GM18499 (cell line): ENCODE measurements at regions not wholly inside any gene's neighbourhood (a gene's known extent, or its start where the extent isn't known, plus 50 kb on each side); places are given as distances from the start of the nearest gene placed in this dataset.
"Not testable (repeated sequence)": the region's sequence is repeated elsewhere in the genome, so short reads cannot be mapped to it uniquely, and the experiment has no call there.

ENCODE experiments used
- ATAC-seq: cut with Tn5 transposase; IDR thresholded peaks from one replicate; pipeline ENCODE4 v1.9.1; 2021; ENCODE audit warnings: moderate number of reproducible peaks; ENCODE audit not compliant: insufficient read depth, unreplicated experiment

GRCh38 chrX:55142206-55142918 lies 53.5 kb downstream of the PAGE2 start:
- no peak for ATAC-seq

GRCh38 chrX:55142919-55143310 lies 54.1 kb downstream of the PAGE2 start:
- no peak for ATAC-seq

GRCh38 chrX:55143621-55144020 lies 54.8 kb downstream of the PAGE2 start:
- ATAC-seq = no peak

GRCh38 chrX:55144697-55145096 lies 55.9 kb downstream of the PAGE2 start:
- no peak for ATAC-seq

- ATAC-seq = no peak
These were observed 60.4 kb downstream of the PAGE2 start for GRCh38 chrX:55149242-55149641.

GRCh38 chrX:55151199-55151598 lies 62.4 kb downstream of the PAGE2 start:
- no peak for ATAC-seq

GRCh38 chrX:55159551-55159950 lies 60.6 kb upstream of the PAGE5 start:
- ATAC-seq = no peak

GRCh38 chrX:55160685-55161552 lies 59.2 kb upstream of the PAGE5 start:
- peak; percentile 79 for ATAC-seq

- ATAC-seq = no peak
These were observed 58.6 kb upstream of the PAGE5 start for GRCh38 chrX:55161581-55161980.

- ATAC-seq = no peak
These were observed 57.0 kb upstream of the PAGE5 start for GRCh38 chrX:55163171-55163570.

- ATAC-seq = not testable (repeated sequence)
These were observed 55.1 kb upstream of the PAGE5 start for GRCh38 chrX:55165026-55165425.

- ATAC-seq = no peak
These were observed 52.9 kb upstream of the PAGE5 start for GRCh38 chrX:55167124-55167803.

GRCh38 chrX:55167901-55168300 lies 52.2 kb upstream of the PAGE5 start:
- no peak for ATAC-seq

GRCh38 chrX:55169782-55170181 lies 50.4 kb upstream of the PAGE5 start:
- ATAC-seq = no peak
